G401 (cell line): ENCODE measurements at regions not wholly inside any gene's neighbourhood (a gene's known extent, or its start where the extent isn't known, plus 50 kb on each side); places are given as distances from the start of the nearest gene placed in this dataset.

Source experiments
- DNase-seq: peaks from one replicate; pipeline ENCODE4 v3.0.0-alpha.2; 2015; ENCODE audit warnings: low spot score
- in situ Hi-C: cut with HindIII; loops from 2 replicates; pipeline ENCODE4 v1.10.0; 2016; ENCODE audit warnings: low sequenced_read_pairs, mixed read lengths

DNA sequence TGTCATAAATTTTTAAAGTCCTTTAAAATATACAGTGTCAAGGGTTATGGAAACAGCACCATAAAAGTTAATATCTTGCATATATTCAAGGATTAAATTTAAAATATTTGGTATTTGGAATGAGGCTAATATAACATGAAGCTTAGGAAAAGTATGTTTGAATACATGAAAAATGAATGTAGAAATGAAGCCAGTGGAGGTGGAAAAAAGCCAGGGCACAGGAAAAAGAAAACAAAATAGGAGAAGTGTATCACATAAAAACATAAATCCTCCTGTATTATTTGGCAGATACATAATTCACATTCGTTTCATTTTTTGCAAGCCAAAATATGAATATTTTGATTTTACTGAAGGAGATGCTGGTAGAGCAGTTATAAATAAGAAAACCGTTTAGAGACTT lies 587.0 kb upstream of the ZNF608 start:
- in situ Hi-C loops, result no loop called here

GRCh38 chr5:125336401-125336800 lies 590.0 kb upstream of the ZNF608 start:
- in situ Hi-C loops, result no loop called here
- no peak for DNase-seq

More for the DNA sequence above, 587.0 kb upstream of the ZNF608 start:
- DNase-seq, result no peak

DNA sequence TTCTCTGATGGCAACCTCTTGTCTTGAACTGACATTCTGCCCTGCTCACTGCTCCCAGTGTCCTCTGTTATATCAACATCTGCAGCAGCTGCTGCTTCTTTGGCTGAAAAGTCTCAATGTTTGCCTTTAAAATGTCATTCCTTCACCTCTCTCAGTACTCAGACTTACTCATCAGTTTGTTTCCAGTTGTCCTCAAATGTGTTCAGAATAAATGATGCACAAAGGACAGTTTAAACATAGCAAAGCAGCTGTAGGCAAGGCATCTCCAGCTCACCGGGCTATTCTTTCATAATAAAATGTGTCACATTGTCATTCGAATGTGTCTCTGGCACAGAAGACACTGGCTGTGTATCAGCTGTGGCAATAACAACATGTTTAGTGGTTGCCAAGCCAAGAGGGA lies 590.9 kb upstream of the ZNF608 start:
- no peak for DNase-seq
- in situ Hi-C loops, result no loop called here

DNA sequence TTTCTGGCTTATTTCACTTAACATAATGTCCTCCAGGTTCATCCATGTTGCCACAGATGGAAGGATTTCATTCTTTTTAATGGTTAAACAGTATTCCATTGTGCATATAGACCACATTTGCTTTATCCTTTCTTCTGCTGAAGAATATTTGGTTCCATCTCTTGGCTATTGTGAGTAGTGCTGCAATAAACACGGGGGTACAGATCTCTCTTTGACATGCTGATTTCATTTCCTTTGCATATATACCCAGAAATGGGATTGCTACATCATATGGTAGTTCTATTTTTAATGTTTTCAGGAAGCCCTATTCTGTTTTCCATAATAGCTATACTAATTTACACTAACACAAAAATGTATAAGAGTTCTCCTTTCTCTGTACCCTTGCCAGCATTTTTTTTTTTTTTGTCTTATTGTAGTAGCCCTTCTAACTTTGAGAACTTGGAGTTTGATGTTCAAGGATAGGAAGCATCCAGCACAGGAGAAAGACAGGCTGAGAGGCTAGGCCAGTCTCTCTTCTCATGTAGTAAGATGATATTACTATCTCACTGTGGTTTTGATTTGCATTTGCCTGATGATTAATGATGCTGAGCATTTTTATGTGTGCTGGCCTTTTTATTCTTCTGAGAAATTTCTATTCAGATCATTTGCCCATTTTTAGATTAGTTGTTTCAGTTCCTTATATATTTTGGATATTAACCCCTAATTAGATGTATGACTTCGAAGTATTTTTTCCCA lies 592.2 kb upstream of the ZNF608 start:
- in situ Hi-C loops, result no loop called here

DNA sequence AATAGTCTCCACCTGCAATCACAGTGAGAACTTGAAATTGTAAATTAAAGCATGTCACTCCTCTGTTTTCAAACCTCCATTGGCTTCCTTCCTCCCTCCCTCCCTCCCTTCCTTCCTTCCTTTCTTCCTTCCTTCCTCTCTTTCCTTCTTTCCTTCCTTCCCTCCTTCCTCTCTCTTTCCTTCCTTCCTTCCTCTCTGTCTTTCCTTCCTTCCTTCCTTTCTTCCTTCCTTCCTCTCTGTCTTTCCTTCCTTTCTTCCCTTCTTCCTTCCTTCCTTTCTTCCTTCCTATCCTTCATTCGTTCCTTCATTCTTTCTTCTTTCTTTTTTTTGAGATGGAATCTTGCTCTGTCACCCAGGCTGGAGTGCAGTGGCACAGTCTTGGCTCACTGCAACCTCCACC lies 595.0 kb upstream of the ZNF608 start:
- no peak for DNase-seq
- in situ Hi-C loops, result no loop called here

More for the DNA sequence above, 592.2 kb upstream of the ZNF608 start:
- no peak for DNase-seq

- DNase-seq, result no peak
- in situ Hi-C loops, result no loop called here
Observed at GRCh38 chr5:125343015-125343414, 596.6 kb upstream of the ZNF608 start.

- DNase-seq, result no peak
- in situ Hi-C loops, result no loop called here
Observed at GRCh38 chr5:125346316-125346715, 599.9 kb upstream of the ZNF608 start.

DNA sequence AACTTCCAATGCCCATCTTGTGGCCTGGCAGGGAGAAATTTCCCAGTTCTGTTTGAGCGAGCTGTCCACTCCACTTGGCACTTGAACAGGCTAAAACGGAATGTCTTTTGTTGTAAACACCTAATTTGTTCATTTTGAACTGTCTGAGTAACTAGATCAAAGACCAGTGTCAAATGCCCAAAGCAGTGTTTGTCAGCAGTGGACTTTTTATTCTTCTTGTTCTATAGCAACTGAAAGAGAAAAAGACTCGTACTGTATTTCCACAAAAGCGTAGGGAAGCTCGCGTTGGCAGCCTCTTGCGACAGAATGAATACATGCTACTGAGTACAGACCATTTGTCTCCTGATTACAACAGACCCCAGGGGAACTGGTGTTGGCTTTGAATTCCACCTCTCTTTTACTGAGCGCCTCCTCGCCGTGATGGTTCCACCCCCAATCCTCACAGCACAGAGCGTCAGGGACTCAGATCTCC lies 601.8 kb upstream of the ZNF608 start:
- DNase-seq, result peak; percentile 74
- in situ Hi-C loops, result no loop called here

- DNase-seq, result peak; percentile 36
- in situ Hi-C loops, result no loop called here
Observed at GRCh38 chr5:125348936-125349831, 602.7 kb upstream of the ZNF608 start.

GRCh38 chr5:125357660-125358059 lies 611.2 kb upstream of the ZNF608 start:
- no peak for DNase-seq
- in situ Hi-C loops, result no loop called here

GRCh38 chr5:125365747-125366146 lies 619.3 kb upstream of the ZNF608 start:
- in situ Hi-C loops, result no loop called here
- DNase-seq, result no peak

DNA sequence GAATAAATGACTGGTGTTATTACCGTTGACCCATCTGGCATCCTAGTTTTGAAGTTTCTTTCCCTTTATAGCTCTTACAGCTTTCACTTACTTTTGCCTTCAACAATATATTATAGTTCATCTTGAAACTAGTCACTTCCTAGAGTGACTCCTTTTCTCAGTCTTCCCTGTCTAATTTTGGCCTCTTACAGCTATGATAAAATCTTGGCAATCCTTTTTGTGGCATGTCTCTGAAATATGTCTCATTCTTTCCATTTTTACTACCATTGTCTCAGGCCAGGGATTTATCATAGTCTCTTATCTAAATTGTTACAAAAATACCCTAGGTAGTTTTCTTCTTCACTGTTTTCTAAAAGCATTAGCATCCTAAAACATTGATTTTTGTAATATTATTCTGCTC lies 621.3 kb upstream of the ZNF608 start:
- no peak for DNase-seq
- in situ Hi-C loops, result no loop called here

- in situ Hi-C loops, result no loop called here
- DNase-seq, result no peak
Observed at GRCh38 chr5:125370461-125371205, 624.2 kb upstream of the ZNF608 start.

DNA sequence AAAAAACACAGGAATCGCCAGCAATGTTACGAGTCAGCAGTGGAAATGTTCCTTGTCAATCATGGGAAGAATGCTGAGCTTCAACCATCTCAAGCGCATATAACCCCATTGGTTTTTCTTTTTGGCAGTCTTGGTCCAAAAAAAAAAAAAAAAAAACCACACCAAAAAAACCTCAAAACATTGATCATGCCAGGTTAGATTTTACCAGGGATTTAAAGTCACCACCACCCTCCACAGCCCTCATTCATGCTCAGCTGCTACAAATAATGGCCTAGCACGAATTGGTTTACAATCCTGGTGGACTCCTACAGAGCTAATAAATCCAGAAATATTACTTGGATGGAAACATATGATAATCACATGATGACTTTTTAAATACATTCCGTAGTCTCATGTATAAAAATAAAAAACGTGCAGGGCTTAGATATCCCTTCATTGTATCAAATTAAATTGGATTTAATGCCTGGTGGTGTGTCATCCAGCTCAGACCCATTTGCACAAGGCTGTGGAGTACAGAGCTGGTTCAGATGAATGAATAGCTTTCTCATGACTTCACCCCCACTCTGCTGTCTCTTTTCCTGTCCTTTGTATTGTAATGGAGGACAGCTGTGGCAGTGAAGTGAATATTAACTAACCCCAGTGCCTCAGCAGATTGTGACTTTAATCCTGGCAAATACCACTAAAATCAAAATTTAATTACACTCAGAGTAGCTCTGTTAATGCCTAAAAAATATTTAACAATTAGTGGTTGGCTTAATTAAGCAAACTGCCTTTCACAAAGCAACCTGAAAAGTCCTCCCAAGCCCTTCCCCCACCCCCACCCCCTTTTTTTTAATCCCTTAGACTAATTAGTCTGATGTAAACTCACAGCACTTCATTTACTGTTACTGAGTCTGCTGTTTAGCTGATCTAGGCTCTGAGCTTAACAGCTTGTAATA lies 626.5 kb upstream of the ZNF608 start:
- in situ Hi-C loops, result no loop called here

DNA sequence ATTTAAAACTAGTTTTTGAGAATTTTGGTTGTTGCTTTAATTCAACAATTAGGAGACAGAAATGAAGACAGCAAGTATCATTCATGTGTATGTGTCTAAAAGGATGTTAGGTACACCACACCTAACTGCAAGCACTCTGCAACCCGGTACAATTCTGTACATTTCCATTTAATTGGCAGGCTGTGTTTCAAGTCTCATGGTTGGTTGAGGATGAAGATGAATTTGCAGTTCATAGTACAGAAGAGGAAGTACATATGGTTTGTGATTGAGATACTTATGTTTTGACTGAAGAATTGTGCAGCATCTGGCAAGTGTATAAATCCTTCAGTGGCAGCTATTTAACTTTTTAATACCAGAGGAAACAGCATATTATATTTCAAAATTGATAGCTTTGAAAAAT lies 628.7 kb upstream of the ZNF608 start:
- DNase-seq, result no peak
- in situ Hi-C loops, result no loop called here

More for the DNA sequence above, 626.5 kb upstream of the ZNF608 start:
- no peak for DNase-seq

- DNase-seq, result no peak
- in situ Hi-C loops, result no loop called here
Observed at GRCh38 chr5:125376059-125376641, 629.7 kb upstream of the ZNF608 start.

DNA sequence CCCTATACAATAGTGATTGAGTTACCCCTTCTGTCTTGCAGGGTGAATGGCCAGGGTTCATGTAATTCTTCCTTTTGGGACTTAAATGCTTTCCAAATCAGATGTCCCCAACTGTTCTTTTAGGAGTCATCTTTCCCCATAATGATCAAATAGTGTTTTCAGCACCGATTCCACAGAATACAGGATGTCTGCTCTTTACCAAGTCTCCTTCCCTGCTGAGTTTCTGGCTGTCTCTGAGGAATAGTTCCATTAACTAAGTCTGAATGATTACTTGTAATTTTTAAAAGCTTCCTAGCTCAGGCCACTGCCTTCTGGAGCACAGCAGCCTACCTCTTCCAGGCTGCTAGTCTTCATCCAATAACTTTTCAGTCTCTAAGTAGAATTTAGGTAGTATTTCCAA lies 630.7 kb upstream of the ZNF608 start:
- DNase-seq, result peak; percentile 21
- in situ Hi-C loops, result no loop called here

DNA sequence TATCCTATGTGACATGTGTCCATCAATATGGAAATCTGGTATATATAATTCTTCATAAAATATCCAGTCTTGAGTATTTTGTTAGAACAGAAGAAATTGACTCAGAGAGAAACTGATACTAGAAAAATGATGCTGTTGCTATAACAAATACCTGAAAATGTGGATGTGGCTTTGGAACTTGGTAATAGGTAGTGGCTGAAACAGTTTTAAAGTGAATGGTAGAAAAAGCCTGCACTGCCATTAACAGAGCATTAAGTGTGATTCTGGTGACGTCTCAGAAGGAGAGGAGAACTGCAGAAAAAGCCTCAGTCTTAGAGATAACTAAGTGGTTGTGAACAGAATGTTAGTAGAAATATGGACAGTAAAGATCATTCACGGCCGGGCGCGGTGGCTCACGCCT lies 634.9 kb upstream of the ZNF608 start:
- in situ Hi-C loops, result no loop called here
- DNase-seq, result no peak
